ENCODE measurements at regions not wholly inside any gene's neighbourhood (a gene's known extent, or its start where the extent isn't known, plus 50 kb on each side); places are given as distances from the start of the nearest gene placed in this dataset.

DNA sequence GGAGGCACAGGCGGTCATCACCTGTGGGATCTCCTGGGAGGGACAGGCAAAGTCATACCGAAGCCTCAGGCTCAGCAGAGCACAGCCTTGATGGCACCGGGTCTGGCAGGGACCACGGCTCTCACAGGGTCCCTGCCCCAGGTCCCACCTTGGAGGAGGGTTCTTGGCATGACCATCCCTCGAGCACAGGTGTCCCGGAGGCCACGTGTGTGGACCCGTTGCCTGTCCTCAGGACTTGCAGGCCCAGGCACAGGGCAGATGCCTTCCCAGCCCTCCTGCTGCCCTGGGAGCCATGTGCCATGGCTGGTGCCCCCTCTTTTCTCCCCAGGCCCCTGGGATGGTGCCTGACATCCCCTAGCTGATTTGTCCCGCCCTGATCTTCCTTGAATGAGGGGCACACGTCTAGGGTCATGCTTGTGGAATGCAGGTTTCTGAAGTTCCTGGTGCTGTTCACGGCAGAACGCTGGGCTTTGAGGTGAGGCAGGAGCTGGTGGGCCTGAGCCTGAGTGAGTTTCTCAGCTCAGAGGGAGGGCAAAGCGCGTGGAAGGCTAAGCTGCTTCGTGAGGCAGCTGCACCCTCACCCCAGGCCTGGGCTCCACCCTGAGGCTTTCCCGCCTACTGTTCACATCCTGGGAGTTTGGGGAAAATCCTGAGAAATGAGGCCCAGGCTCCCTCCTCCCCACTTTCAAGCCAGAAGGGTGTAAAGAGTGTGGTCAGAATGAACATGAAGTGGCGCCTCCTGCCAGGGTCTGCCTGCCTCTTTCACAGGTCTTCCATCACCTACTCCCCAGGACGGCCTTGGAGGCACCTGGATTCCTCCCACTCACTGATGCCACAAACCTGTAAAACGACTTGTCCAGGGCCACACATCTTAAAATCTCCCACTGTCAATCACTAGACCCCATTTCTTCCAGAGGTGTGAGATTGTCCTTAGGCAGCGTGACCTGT is 325.8 kb upstream of the B3GAT1 start:
- H3K4me3 ChIP-seq, result no peak overlapping the region
- no peaks in the 10 kb centered on the region for H3K27me3 ChIP-seq
- H3K27ac ChIP-seq, result no peak overlapping the region
- H3K4me1 ChIP-seq, result peaks cover 0 to 7% (median 0%) of the 10 kb centered on the region in 3 donors
- H3K36me3 ChIP-seq, result no peaks in the 10 kb centered on the region
- WGBS, 2 donors (ENCODE audit: low coverage in 1 of 2), result 79 to 86% methylated on average over 8 to 10 of the region's 20 CpGs
- ATAC-seq, result no peak
- TF ChIP-seq, protein P1, sequence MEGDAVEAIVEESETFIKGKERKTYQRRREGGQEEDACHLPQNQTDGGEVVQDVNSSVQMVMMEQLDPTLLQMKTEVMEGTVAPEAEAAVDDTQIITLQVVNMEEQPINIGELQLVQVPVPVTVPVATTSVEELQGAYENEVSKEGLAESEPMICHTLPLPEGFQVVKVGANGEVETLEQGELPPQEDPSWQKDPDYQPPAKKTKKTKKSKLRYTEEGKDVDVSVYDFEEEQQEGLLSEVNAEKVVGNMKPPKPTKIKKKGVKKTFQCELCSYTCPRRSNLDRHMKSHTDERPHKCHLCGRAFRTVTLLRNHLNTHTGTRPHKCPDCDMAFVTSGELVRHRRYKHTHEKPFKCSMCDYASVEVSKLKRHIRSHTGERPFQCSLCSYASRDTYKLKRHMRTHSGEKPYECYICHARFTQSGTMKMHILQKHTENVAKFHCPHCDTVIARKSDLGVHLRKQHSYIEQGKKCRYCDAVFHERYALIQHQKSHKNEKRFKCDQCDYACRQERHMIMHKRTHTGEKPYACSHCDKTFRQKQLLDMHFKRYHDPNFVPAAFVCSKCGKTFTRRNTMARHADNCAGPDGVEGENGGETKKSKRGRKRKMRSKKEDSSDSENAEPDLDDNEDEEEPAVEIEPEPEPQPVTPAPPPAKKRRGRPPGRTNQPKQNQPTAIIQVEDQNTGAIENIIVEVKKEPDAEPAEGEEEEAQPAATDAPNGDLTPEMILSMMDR (IDR thresholded peaks at IDR 0.05), result no peak
- TF ChIP-seq POLR2A (IDR thresholded peaks at IDR 0.05), result no peak
- no peak for TF ChIP-seq EP300 (IDR thresholded peaks at IDR 0.05)
- no peaks in the 10 kb centered on the region for H3K9me3 ChIP-seq

DNA sequence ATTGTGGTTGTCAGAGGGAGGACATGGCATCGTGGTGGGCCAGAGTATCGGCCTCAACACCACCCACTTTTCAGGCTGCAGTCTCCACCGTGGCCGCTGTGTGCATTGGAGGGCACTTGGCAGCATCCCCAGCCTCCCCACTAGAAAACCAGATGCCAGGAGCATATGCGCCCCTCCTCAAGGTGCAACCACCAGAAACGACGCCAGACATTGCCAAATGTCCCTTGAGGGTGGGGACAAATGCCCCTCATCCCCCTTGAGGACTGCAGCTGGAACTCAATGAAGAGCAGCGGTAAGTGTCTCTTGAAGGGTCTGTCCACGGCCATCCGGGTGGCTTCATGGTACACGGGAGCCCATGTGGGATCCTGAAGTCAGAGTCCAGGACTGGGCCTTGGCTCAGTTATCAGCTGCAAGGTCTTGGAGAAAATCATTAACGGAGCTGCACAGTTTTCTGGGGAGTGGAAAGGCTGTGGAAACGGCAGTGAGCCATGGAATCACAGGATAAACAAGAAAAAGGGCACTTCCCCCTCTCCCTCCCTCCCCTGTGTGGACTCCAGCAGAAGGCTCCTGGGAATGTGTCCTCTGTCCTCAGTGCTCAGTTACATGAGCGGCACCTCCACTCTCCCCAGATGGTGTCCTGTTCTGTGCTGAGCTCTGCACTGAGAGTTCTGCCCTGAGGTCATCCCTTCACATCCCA is 324.4 kb upstream of the B3GAT1 start:
- no peaks in the 10 kb centered on the region for H3K36me3 ChIP-seq
- H3K9me3 ChIP-seq, result no peaks in the 10 kb centered on the region
- ATAC-seq, result no peak
- H3K27me3 ChIP-seq, result no peaks in the 10 kb centered on the region
- peaks cover 0 to 7% (median 4%) of the 10 kb centered on the region in 3 donors for H3K4me1 ChIP-seq
- TF ChIP-seq POLR2A (IDR thresholded peaks at IDR 0.05) (no peak), EP300 (IDR thresholded peaks at IDR 0.05) (no peak)
- WGBS, 2 donors (ENCODE audit: low coverage in 1 of 2), result 80% methylated on average over 8 of the region's 14 CpGs; no CpG with 5 or more reads in 1 of the 2 donors
- no peak overlapping the region for H3K27ac ChIP-seq
- H3K4me3 ChIP-seq, result no peak overlapping the region

DNA sequence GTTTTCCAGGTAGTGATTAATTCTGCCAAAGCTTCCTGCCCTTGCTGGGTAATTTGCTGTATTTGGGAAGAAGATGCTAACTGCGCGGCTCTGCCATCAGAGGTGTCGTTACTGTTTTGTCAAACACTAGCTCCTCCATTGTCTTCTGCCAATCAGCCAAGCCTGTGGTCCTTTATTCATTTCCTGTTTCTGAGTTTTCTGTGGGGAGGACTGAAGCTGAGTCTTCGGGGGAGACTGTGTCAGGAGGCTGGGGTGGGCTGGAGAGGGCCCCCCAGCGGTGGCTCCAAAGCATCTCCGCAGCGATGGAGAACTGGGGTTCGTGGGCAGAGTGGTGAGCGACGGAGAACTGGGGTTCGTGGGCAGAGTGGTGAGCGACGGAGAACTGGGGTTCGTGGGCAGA is 322.9 kb upstream of the B3GAT1 start:
- 43 to 48% methylated on average over 6 to 7 of the region's 14 CpGs for WGBS, 2 donors (ENCODE audit: low coverage in 1 of 2)
- Histone ChIP-seq H3K4me3 (no peak overlapping the region), H3K4me1 (peaks cover 0 to 13% (median 7%) of the 10 kb centered on the region in 3 donors), H3K9me3 (no peaks in the 10 kb centered on the region), H3K27me3 (no peaks in the 10 kb centered on the region), H3K36me3 (no peaks in the 10 kb centered on the region), H3K27ac (no peak overlapping the region)
- no peak for ATAC-seq
- no peak for TF ChIP-seq EP300 (IDR thresholded peaks at IDR 0.05)

DNA sequence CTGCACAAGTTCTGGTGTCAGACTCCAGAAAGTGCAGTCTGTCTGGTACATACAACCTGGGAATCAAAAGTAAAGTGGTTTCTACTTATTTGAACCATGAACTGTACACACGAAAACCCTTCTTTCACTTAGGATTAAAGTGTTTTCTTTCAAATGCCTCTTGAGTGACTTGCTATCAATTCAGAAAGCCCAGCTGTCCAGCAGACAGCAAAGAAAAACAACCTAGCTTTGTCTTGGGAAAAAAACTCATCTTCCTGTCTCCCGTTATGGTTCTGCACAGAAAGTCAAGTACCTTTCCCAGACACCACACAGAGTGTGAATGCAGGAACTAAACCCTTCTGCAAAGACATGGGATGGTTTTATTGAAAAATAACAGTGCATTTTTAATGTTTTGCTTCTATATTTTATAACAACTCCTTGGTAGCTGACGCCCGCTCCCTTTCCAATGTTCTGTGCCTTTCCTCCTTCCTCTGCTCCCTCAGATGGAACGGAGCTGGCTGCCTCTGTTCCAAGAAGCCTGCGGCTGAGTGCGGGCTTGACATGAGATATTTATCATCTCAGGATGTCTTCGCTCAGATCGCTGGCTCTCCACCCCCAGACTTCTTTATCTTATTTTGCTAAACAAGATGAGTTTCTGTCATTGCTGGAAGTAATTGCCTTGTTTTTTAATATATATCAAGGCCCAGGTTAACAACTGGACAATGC is 322.3 kb upstream of the B3GAT1 start:
- Histone ChIP-seq H3K27me3 (no peaks in the 10 kb centered on the region), H3K4me3 (no peak overlapping the region), H3K9me3 (no peaks in the 10 kb centered on the region), H3K36me3 (no peaks in the 10 kb centered on the region), H3K4me1 (peaks cover 0 to 13% (median 7%) of the 10 kb centered on the region in 3 donors), H3K27ac (no peak overlapping the region)
- TF ChIP-seq POLR2A (IDR thresholded peaks at IDR 0.05), result no peak
- no peak for TF ChIP-seq POLR2AphosphoS5 (IDR thresholded peaks at IDR 0.05)
- TF ChIP-seq EP300 (IDR thresholded peaks at IDR 0.05), result no peak
- TF ChIP-seq, protein P1 (IDR thresholded peaks at IDR 0.05), result no peak
- ATAC-seq, result no peak
- 8 to 17% methylated on average over 9 of the region's 9 CpGs for WGBS, 2 donors (ENCODE audit: low coverage in 1 of 2)

DNA sequence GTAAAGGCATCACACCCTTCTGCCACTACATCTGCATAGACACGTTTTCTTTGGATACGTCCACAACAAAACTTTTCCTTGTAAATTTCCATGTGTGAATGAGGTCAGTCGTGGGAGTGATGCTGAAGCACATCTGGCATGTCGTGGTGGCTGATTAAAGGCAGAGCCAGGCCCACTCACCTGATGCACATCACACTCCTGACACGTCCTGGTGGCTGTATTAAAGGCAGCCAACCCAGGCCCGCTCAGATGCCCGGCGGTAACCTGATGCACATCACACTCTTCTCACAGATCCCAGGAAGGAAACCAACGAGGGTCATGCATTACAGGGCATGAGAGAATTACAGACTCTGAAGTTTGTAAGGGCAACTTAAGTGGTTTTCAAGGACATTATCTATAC is 321.6 kb upstream of the B3GAT1 start:
- H3K9me3 ChIP-seq, result no peaks in the 10 kb centered on the region
- no peak for ATAC-seq
- no peak overlapping the region for H3K4me3 ChIP-seq
- no peak overlapping the region for H3K27ac ChIP-seq
- no peaks in the 10 kb centered on the region for H3K36me3 ChIP-seq
- H3K27me3 ChIP-seq, result no peaks in the 10 kb centered on the region
- TF ChIP-seq, protein P1 (IDR thresholded peaks at IDR 0.05), result no peak
- TF ChIP-seq EP300 (IDR thresholded peaks at IDR 0.05), result no peak
- no peak for TF ChIP-seq POLR2AphosphoS5 (IDR thresholded peaks at IDR 0.05)
- TF ChIP-seq POLR2A (IDR thresholded peaks at IDR 0.05), result no peak
- 40 to 49% methylated on average over 1 to 6 of the region's 9 CpGs for WGBS, 2 donors (ENCODE audit: low coverage in 1 of 2)
- H3K4me1 ChIP-seq, result peaks cover 0 to 13% (median 7%) of the 10 kb centered on the region in 3 donors
